GM19193 (cell line): ENCODE measurements at regions not wholly inside any gene's neighbourhood (a gene's known extent, or its start where the extent isn't known, plus 50 kb on each side); places are given as distances from the start of the nearest gene placed in this dataset.

Experiments used
- POLR2A ChIP-seq: IDR thresholded peaks from 4 replicates; pipeline ENCODE4 v1.6.1; 2011; ENCODE audit not compliant: insufficient read depth, insufficient read length; ENCODE audit errors: extremely low read depth

- TF ChIP-seq POLR2A: no peak
Observed at GRCh38 chr2:64326578-64327050, 127.3 kb upstream of the LGALSL start.

- no peak for TF ChIP-seq POLR2A
Observed at GRCh38 chr2:64327129-64327509, 126.8 kb upstream of the LGALSL start.

GRCh38 chr2:64327510-64328414 lies 126.2 kb upstream of the LGALSL start:
- peak; percentile 47 for TF ChIP-seq POLR2A

- no peak for TF ChIP-seq POLR2A
Observed at GRCh38 chr2:64328415-64328722, 125.6 kb upstream of the LGALSL start.

GRCh38 chr2:64328756-64329155 lies 125.2 kb upstream of the LGALSL start:
- TF ChIP-seq POLR2A: no peak

- no peak for TF ChIP-seq POLR2A
Observed at GRCh38 chr2:64329848-64330247, 124.1 kb upstream of the LGALSL start.

GRCh38 chr2:64330281-64331113 lies 123.5 kb upstream of the LGALSL start:
- TF ChIP-seq POLR2A: no peak

GRCh38 chr2:64331114-64331645 lies 122.8 kb upstream of the LGALSL start:
- TF ChIP-seq POLR2A: no peak

- TF ChIP-seq POLR2A: no peak
Observed at GRCh38 chr2:64331849-64332699, 121.9 kb upstream of the LGALSL start.

GRCh38 chr2:64336171-64336570 lies 117.8 kb upstream of the LGALSL start:
- no peak for TF ChIP-seq POLR2A

GRCh38 chr2:64337314-64337713 lies 116.6 kb upstream of the LGALSL start:
- TF ChIP-seq POLR2A: no peak

- no peak for TF ChIP-seq POLR2A
Observed at GRCh38 chr2:64338108-64338507, 115.9 kb upstream of the LGALSL start.

- TF ChIP-seq POLR2A: no peak
Observed at GRCh38 chr2:64338910-64339500, 115.0 kb upstream of the LGALSL start.

GRCh38 chr2:64341461-64341860 lies 112.5 kb upstream of the LGALSL start:
- TF ChIP-seq POLR2A: no peak
